Glomerular endothelial cell (primary cell): ENCODE measurements at regions not wholly inside any gene's neighbourhood (a gene's known extent, or its start where the extent isn't known, plus 50 kb on each side); places are given as distances from the start of the nearest gene placed in this dataset.
"Not testable (repeated sequence)": the region's sequence is repeated elsewhere in the genome, so short reads cannot be mapped to it uniquely, and the experiment has no call there.

ENCODE experiments used
- DNase-seq: peaks from one replicate; pipeline ENCODE4 v3.0.0-alpha.2; 2011; ENCODE audit warnings: low read depth, low spot score; ENCODE audit errors: extremely low read depth

DNA sequence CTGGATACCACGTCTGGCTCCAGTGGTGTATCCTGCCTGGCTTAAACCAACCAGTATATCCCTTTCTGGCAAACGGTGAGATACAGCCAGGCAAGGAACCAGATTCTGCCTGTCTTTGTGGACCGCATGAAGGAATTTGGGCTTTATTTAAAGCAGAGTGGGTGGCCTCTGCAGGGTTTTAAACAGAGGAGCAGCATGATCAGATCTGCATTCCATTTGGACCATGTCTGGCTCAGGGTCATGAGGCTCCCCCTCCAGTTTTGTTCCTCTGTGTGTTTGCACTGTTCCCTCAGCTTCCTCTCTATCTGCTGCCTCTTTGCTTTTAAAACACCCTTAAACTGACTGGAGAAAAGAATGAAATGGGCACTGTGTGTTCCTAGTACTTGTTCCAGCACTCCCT is 195.0 kb downstream of the GIPC2 start:
- no peak for DNase-seq

DNA sequence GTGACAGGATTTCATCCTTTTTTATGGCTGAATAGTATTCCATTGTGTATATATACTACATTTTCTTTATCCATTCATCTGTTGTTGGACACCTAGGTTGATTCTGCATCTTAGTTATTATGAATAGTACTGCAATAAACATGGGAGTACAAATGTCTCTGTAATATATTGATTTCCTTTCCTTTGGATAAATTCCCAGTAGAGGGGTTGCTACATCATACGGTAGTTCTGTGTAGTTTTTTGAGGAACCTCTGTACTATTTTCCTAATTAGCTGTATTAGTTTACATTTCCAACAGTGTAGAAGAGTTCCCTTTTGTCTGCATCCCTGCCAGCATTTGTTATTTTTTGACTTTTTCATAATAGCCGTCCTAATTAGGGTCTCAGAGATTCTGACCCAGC is 201.3 kb downstream of the GIPC2 start:
- no peak for DNase-seq

- no peak for DNase-seq
These were observed 204.4 kb downstream of the GIPC2 start for GRCh38 chr1:78250201-78250600.

DNA sequence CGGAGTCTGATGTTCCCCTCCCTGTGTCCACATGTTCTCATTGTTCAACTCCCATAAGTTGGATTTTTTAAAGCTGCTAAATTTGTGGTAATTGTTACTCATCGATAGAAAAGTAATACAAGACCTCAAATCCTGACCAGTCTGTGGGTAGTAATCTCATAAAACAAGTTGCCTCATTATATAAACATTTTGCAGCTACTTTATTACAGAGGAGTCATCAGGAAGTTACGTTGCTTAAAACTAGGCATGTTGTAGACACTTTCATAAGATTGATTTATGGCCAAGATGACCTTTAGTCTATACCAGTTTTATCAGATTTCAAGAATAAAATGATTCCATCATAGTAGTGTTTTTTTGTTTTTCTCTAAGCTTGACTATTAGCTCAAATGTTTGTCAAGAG is 208.8 kb downstream of the GIPC2 start:
- no peak for DNase-seq

GRCh38 chr1:78255383-78255782 is 209.6 kb downstream of the GIPC2 start:
- no peak for DNase-seq

DNA sequence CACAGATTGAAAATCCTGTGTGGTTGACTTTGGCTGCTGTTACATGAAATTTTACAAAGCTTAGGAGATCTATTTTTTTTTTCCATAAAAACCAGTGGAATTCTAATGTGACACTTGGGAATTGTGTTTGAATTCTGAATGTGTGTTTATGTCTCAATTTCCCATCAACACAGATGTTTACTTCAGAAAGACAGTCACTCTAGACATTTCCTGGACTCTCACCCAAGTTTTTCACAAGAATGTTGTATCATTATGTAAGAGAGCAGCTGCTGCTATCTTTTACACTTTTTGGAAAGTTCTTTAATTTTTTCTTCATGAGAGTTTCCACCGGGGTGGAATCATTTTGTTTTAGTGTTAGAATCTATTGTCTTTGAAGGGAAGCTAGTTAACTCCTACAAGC is 210.1 kb downstream of the GIPC2 start:
- DNase-seq = no peak

DNA sequence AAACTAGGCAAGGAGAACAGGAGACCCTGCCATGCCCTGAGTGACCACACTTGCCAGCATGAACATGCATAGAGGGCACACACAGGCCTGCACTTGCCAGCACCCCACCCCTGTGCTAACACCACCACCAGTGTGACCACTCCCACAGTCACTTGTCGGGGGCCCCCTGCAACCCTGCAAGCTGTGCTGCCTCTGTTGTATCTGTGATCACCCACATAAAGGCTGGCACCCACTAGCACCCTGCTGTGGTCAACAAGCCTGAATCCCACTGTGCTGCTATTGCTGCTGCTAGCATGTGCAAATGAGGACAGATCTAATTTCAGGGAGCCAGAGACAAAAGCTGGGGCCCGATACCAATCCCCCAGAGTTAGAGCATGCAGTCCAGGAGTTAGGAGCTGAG is 217.7 kb downstream of the GIPC2 start:
- no peak for DNase-seq

DNA sequence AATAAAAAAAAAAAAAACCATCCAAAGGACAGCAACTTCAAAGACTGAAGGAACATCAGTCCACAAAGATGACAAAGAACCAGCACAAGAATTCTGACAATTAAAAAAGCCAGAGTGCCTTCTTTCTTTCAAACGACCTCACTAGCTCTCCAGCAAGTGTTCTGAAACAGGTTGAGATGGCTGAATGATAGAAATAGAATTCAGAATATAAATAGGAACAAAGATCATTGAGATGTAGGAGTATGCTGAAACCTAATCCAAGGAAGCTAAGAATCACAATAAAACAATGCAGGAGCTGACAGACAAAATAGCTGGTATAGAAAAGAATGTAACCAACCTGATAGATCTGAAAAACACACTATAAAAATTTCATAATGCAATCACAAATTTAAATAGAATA is 218.2 kb downstream of the GIPC2 start:
- no peak for DNase-seq

GRCh38 chr1:78267513-78268218 is 221.9 kb downstream of the GIPC2 start:
- no peak for DNase-seq

- DNase-seq = no peak
These were observed 221.2 kb upstream of the PTGFR start for GRCh38 chr1:78269591-78269990.

GRCh38 chr1:78271423-78271822 is 219.4 kb upstream of the PTGFR start:
- not testable (repeated sequence) for DNase-seq

DNA sequence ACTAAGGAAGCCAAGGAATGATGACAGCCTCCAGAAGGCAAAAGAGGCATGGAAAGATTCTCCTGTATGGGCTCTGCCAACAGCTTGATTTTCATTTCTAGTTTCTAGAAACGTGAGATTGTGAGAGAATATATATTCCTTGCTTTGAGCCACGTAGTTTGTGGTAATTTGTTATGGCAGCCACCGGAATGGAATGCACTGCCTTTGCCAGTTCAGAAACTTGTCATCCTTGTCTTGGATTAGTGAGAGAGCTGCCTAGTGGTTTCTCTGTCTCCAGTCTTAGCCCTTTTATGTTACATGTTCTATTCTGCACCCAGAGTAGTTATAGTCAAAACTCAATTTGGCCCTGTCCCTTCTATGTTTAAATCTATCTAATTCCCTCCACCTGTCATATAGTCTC is 216.0 kb upstream of the PTGFR start:
- no peak for DNase-seq

GRCh38 chr1:78275456-78275855 is 215.3 kb upstream of the PTGFR start:
- no peak for DNase-seq

GRCh38 chr1:78275906-78276685 is 214.7 kb upstream of the PTGFR start:
- no peak for DNase-seq

GRCh38 chr1:78277253-78277652 is 213.5 kb upstream of the PTGFR start:
- no peak for DNase-seq

DNA sequence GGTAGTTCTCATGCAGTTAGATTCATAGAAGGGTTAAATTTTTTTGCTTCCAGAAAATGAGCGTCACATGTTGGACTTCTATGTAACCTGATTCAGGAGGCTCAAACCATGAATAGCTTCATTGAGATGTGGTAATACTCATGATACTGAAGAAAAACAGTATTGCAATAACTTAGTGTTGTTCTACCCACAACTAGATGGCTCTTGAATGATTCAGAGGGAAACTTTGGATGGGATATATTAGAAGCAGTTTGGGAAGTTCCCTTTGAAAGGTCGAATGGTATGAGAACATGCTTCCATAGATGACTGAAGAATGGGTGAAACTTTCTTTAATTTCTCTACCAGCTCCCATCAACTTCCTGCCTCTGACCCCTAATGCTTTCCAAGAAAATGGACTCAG is 211.7 kb upstream of the PTGFR start:
- DNase-seq = no peak

DNA sequence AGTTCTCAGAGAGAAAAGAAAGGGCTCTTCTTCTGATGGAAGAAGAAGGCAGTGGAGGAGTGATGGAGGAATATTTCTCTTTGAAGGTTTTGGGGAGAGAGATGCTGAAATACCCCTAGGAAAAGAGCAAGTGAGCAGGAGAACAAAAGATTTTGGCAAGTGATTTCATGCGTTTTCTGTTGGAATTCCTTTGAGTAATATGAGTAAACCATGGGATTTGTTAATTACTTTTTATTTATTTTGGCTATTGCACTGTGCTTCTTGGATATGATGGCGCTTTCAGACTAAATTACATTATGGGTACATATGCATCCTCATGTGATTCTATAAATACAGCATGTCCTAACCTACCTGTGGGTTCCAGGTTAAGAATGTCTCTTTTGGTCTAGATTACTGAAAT is 210.1 kb upstream of the PTGFR start:
- DNase-seq = no peak

GRCh38 chr1:78281580-78281979 is 209.2 kb upstream of the PTGFR start:
- no peak for DNase-seq

DNA sequence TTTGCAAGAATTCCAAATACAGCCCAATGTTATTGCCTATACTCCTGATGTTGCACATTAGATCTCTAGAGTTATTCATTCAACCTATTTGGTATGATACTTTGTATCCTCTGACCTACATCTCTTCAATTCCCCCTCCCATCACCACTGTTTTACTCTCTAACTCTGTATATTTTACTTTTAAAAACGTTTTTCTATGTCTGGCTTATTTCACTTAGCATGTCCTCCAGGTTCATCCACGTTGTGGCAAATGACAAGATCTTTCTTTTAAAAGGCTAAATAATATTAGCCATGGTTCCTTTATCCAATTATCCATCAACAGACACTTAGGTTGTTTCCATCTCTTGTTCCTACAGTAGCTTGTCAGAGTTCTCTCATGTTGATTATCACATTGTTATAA is 207.1 kb upstream of the PTGFR start:
- DNase-seq = no peak

DNA sequence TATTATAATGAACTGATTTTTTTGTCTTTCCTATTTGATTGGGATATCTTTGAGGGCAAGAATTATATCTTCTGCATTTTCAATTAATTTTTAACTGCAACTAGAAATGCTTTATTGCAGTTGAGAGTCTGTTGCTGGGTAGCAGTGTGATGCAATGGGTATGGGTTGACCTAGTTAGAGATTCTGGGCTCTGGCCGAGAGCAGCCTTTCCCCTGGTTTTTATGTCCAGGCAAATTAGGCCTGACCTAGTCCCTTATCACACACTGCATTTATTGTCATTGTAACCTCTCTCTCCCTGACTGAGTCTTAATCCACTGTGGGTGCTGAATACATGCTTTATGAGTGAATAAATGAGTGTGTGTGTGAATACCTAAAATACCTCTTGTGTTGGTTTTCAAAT is 206.4 kb upstream of the PTGFR start:
- DNase-seq = no peak

GRCh38 chr1:78286686-78287085 is 204.1 kb upstream of the PTGFR start:
- DNase-seq = peak; percentile 58

DNA sequence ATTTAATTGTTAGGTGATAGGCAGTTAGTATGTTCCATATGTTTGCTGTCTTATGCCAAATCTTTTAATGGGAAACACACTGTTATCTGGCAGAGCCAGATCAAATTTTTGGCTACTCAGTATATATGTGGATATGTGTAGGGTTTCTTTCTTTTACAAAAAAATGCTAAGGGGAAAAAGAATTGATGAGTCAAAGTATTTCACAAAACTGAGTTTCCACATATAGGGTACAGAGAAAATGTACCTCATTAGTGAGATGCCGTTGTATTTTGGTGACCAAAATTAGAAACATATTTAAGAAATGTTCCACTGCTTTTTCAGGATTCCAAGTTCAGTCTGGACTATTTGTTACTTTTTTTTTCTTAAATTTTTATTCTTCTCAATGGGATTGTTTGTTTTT is 201.2 kb upstream of the PTGFR start:
- DNase-seq = no peak

DNA sequence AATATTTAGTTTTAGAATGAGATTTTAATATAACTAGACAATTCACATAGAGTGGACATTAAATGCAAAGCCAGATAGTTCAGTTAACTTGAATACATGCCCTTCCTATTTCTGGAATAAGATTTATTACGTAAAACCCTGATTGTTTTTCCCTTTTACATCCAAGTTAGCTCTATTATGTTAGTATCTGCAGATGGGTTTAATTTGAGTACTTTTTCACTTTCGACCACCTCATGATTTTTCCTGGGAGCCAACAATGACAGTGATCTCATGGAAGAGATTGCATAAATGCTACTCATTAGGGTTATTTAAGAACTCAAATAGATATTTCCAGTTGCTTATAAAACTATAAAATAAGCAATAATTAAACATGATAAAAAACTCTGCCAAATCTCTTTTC is 199.4 kb upstream of the PTGFR start:
- DNase-seq = no peak
